ENCODE measurements at regions not wholly inside any gene's neighbourhood (a gene's known extent, or its start where the extent isn't known, plus 50 kb on each side); places are given as distances from the start of the nearest gene placed in this dataset.

DNA sequence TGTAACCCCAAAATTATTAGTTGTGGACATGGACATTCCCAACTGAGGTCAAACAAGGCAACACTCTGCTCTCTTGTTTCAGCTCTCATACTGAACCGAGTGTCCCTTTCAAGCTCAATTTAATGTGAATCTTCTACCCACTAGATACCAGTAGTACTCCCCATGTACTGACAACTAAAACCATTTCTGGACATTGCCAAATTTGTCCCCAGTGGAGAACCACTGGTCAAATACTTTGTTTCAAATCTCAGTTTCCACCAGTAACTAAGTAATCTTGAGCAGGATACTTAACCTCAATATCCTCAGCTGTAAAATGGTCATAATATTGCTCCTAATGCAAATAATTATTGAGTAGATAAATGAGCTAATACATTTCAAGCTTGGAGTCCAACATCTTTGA lies 566.0 kb downstream of the ZIC1 start:
- H3K27me3 ChIP-seq (ENCODE audit: control insufficient read depth, low read length) = no peaks in the 10 kb centered on the region
- TF ChIP-seq, protein P1, sequence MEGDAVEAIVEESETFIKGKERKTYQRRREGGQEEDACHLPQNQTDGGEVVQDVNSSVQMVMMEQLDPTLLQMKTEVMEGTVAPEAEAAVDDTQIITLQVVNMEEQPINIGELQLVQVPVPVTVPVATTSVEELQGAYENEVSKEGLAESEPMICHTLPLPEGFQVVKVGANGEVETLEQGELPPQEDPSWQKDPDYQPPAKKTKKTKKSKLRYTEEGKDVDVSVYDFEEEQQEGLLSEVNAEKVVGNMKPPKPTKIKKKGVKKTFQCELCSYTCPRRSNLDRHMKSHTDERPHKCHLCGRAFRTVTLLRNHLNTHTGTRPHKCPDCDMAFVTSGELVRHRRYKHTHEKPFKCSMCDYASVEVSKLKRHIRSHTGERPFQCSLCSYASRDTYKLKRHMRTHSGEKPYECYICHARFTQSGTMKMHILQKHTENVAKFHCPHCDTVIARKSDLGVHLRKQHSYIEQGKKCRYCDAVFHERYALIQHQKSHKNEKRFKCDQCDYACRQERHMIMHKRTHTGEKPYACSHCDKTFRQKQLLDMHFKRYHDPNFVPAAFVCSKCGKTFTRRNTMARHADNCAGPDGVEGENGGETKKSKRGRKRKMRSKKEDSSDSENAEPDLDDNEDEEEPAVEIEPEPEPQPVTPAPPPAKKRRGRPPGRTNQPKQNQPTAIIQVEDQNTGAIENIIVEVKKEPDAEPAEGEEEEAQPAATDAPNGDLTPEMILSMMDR (IDR thresholded peaks at IDR 0.05; ENCODE audit: low read depth, low read length, poor library complexity, severe bottlenecking) = no peak
- no peak for TF ChIP-seq EZH2phosphoT487 (IDR thresholded peaks at IDR 0.05; ENCODE audit: borderline replicate concordance, low read length)
- no peaks in the 10 kb centered on the region for H3F3A ChIP-seq (ENCODE audit: control insufficient read depth, insufficient read depth)

DNA sequence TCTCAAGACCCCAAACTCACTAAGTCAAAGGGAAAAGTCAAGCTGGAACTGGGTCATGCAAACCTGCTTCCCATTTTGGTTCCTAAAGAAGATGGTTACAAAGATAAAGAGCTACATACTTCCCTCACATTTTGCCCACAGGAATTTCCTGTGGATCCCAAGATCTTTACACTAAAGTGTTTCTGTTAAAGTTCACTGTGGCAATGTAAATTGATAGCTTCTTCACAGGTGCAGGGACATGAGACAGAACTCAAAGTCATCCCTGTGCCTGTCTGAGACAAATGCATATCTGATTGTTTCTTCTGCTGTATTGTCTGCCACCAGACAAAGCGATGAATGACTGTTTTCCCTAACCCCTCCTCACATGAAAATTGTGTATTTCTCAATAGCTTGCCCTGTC lies 567.8 kb downstream of the ZIC1 start:
- Histone ChIP-seq H3K27ac (ENCODE audit: low read depth, low read length) (no peak overlapping the region), H3K4me1 (ENCODE audit: control insufficient read depth, low read length) (no peaks in the 10 kb centered on the region), H3K79me2 (ENCODE audit: control insufficient read depth, low read length) (no peaks in the 10 kb centered on the region), H3K9me2 (replicated peaks; ENCODE audit: control insufficient read depth, low read length) (no peaks in the 10 kb centered on the region), H3K27me3 (ENCODE audit: control insufficient read depth, low read length) (no peaks in the 10 kb centered on the region), H3K4me2 (ENCODE audit: low read length) (no peak overlapping the region), H4K20me1 (ENCODE audit: control insufficient read depth, insufficient read depth, low read depth, low read length) (no peaks in the 10 kb centered on the region), H3K36me3 (ENCODE audit: control insufficient read depth, low read length) (no peaks in the 10 kb centered on the region), H3K4me3 (ENCODE audit: low read length) (no peak overlapping the region), H3F3A (ENCODE audit: control insufficient read depth, insufficient read depth) (no peaks in the 10 kb centered on the region), H3K9me3 (ENCODE audit: control insufficient read depth, insufficient read depth, low read length) (no peaks in the 10 kb centered on the region)
- TF ChIP-seq EZH2phosphoT487 (IDR thresholded peaks at IDR 0.05; ENCODE audit: borderline replicate concordance, low read length) = no peak
- TF ChIP-seq, protein P1 (IDR thresholded peaks at IDR 0.05; ENCODE audit: low read depth, low read length, poor library complexity, severe bottlenecking) = no peak

More for the DNA sequence above, 566.0 kb downstream of the ZIC1 start:
- no peaks in the 10 kb centered on the region for H4K20me1 ChIP-seq (ENCODE audit: control insufficient read depth, insufficient read depth, low read depth, low read length)
- no peaks in the 10 kb centered on the region for H3K36me3 ChIP-seq (ENCODE audit: control insufficient read depth, low read length)
- H3K4me1 ChIP-seq (ENCODE audit: control insufficient read depth, low read length) = no peaks in the 10 kb centered on the region
- H3K9me2 ChIP-seq (replicated peaks; ENCODE audit: control insufficient read depth, low read length) = no peaks in the 10 kb centered on the region
- H3K79me2 ChIP-seq (ENCODE audit: control insufficient read depth, low read length) = no peaks in the 10 kb centered on the region
- no peak overlapping the region for H3K4me3 ChIP-seq (ENCODE audit: low read length)
- no peak overlapping the region for H3K4me2 ChIP-seq (ENCODE audit: low read length)
- no peaks in the 10 kb centered on the region for H3K9me3 ChIP-seq (ENCODE audit: control insufficient read depth, insufficient read depth, low read length)
- H3K27ac ChIP-seq (ENCODE audit: low read depth, low read length) = no peak overlapping the region

DNA sequence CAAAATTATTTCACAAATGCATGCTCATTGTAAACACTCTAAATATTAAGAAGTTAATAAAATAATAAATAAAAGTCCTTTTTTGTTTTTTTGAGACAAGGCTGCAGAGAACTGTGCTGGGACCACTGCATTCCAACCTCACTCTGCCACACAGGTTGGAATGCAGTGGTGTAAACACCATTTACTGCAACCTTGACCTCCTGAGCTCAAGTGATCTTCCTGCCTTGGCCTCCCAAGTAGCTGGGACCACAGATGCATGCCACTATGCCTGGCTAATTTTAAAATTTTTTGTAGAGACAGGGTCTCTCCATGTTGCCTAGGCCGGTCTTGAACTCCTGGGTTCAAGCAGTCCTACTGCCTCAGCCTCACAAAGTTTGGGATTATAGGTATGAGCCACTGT lies 578.4 kb downstream of the ZIC1 start:
- H3K4me1 ChIP-seq (ENCODE audit: control insufficient read depth, low read length) = no peaks in the 10 kb centered on the region
- no peaks in the 10 kb centered on the region for H3K9me2 ChIP-seq (replicated peaks; ENCODE audit: control insufficient read depth, low read length)
- no peaks in the 10 kb centered on the region for H4K20me1 ChIP-seq (ENCODE audit: control insufficient read depth, insufficient read depth, low read depth, low read length)
- H3K4me3 ChIP-seq (ENCODE audit: low read length) = no peak overlapping the region
- no peak for TF ChIP-seq EZH2phosphoT487 (IDR thresholded peaks at IDR 0.05; ENCODE audit: borderline replicate concordance, low read length)
- TF ChIP-seq, protein P1 (IDR thresholded peaks at IDR 0.05; ENCODE audit: low read depth, low read length, poor library complexity, severe bottlenecking) = no peak
- no peaks in the 10 kb centered on the region for H3K9me3 ChIP-seq (ENCODE audit: control insufficient read depth, insufficient read depth, low read length)
- no peaks in the 10 kb centered on the region for H3K79me2 ChIP-seq (ENCODE audit: control insufficient read depth, low read length)
- no peaks in the 10 kb centered on the region for H3F3A ChIP-seq (ENCODE audit: control insufficient read depth, insufficient read depth)
- no peaks in the 10 kb centered on the region for H3K27me3 ChIP-seq (ENCODE audit: control insufficient read depth, low read length)
- H3K36me3 ChIP-seq (ENCODE audit: control insufficient read depth, low read length) = no peaks in the 10 kb centered on the region
- no peak overlapping the region for H3K4me2 ChIP-seq (ENCODE audit: low read length)
- H3K27ac ChIP-seq (ENCODE audit: low read depth, low read length) = no peak overlapping the region

DNA sequence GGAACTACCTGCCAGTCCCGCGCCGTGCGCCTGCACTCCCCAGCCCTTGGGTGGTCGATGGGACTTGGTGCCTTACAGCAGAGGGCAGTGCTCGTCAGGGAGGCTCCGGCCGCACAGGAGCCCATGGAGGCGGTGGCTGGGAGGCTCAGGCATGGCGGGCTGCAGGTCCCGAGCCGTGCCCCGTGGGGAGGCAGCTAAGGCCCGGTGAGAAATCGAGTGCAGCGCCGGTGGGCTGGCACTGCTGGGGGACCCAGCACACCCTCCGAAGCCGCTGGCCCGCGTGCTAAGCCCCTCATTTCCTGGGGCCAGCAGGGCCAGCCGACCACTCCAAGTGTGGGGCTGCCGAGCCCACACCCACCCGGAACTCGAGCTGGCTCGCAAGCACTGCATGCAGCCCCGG lies 580.2 kb downstream of the ZIC1 start:
- Histone ChIP-seq H3F3A (ENCODE audit: control insufficient read depth, insufficient read depth) (no peaks in the 10 kb centered on the region), H3K79me2 (ENCODE audit: control insufficient read depth, low read length) (no peaks in the 10 kb centered on the region), H3K4me2 (ENCODE audit: low read length) (no peak overlapping the region), H4K20me1 (ENCODE audit: control insufficient read depth, insufficient read depth, low read depth, low read length) (no peaks in the 10 kb centered on the region), H3K27ac (ENCODE audit: low read depth, low read length) (no peak overlapping the region), H3K36me3 (ENCODE audit: control insufficient read depth, low read length) (no peaks in the 10 kb centered on the region), H3K27me3 (ENCODE audit: control insufficient read depth, low read length) (no peaks in the 10 kb centered on the region), H3K4me3 (ENCODE audit: low read length) (no peak overlapping the region), H3K9me2 (replicated peaks; ENCODE audit: control insufficient read depth, low read length) (no peaks in the 10 kb centered on the region), H3K9me3 (ENCODE audit: control insufficient read depth, insufficient read depth, low read length) (no peaks in the 10 kb centered on the region), H3K4me1 (ENCODE audit: control insufficient read depth, low read length) (no peaks in the 10 kb centered on the region)
- TF ChIP-seq, protein P1 (IDR thresholded peaks at IDR 0.05; ENCODE audit: low read depth, low read length, poor library complexity, severe bottlenecking) = no peak
- no peak for TF ChIP-seq EZH2phosphoT487 (IDR thresholded peaks at IDR 0.05; ENCODE audit: borderline replicate concordance, low read length)
